Naive thymus-derived CD8-positive, alpha-beta T cell (primary cell): ENCODE measurements at regions not wholly inside any gene's neighbourhood (a gene's known extent, or its start where the extent isn't known, plus 50 kb on each side); places are given as distances from the start of the nearest gene placed in this dataset.
"Not testable (repeated sequence)": the region's sequence is repeated elsewhere in the genome, so short reads cannot be mapped to it uniquely, and the experiment has no call there.

ENCODE experiments used
- ATAC-seq, 2 donors: fragments of 150-1000 bp; cut with Tn5 transposase in 1 of 2; sonication (Bioruptor Pico), chemical (Tn5 transposase) in 1 of 2; 1 replicate in 1 of 2; 2 replicates in 1 of 2; pipeline ENCODE4 v1.10.0; 2021; ENCODE audit warnings: mild to moderate bottlenecking in 2 of 2, moderate library complexity in 2 of 2
- POLR2A ChIA-PET: fragments of 350-600 bp; sonication (Branson Sonifier 250); formaldehyde crosslinking; loops from one replicate; lab custom pipeline; 2021; ENCODE audit warnings: antibody characterized with exemption; lab: Charles Lee
- DNase-seq, 10 donors: peaks; one replicate each; pipeline versions ENCODE4 v3.0.0 to v3.0.0-alpha.2; 2020 to 2022
- H3K27ac Mint-ChIP-seq, 10 donors: one replicate each; pipeline ENCODE4 v1.8.0; 2020 to 2022; ENCODE audit warnings: mild to moderate bottlenecking in 10 of 10, mixed read lengths in 10 of 10, moderate library complexity in 4 of 10, inconsistent platforms in 1 of 10
- H3K27me3 Mint-ChIP-seq, 5 donors: one replicate each; pipeline ENCODE4 v1.8.0; 2021 to 2022; ENCODE audit warnings: mixed read lengths in 5 of 5
- H3K36me3 Mint-ChIP-seq, 3 donors: one replicate each; pipeline ENCODE4 v1.8.0; 2020 to 2022; ENCODE audit warnings: mixed read lengths in 3 of 3, mild to moderate bottlenecking in 2 of 3, inconsistent platforms in 1 of 3
- H3K4me1 Mint-ChIP-seq, 4 donors: one replicate each; pipeline ENCODE4 v1.8.0; 2021 to 2022; ENCODE audit warnings: mixed read lengths in 4 of 4
- H3K4me3 Mint-ChIP-seq, 10 donors: one replicate each; pipeline ENCODE4 v1.8.0; 2020 to 2022; ENCODE audit warnings: mild to moderate bottlenecking in 10 of 10, mixed read lengths in 10 of 10, moderate library complexity in 6 of 10, inconsistent platforms in 1 of 10
- H3K9me3 Mint-ChIP-seq, 9 donors: one replicate each; pipeline ENCODE4 v1.8.0; 2020 to 2022; ENCODE audit warnings: mixed read lengths in 9 of 9, mild to moderate bottlenecking in 3 of 9, inconsistent platforms in 1 of 9, moderate library complexity in 1 of 9

GRCh38 chr7:69527706-69528105 is 70.6 kb upstream of the AUTS2 start:
- POLR2A ChIA-PET: no interaction called here
- Mint-ChIP-seq H3K27ac (no peak overlapping the region), H3K27me3 (peaks cover 0 to 12% (median 1%) of the 10 kb centered on the region in 5 donors), H3K9me3 (peaks cover 0 to 17% (median 4%) of the 10 kb centered on the region in 9 donors), H3K4me3 (no peak overlapping the region), H3K36me3 (no peaks in the 10 kb centered on the region), H3K4me1 (no peaks in the 10 kb centered on the region)
- DNase-seq: no peak
- no peak for ATAC-seq

DNA sequence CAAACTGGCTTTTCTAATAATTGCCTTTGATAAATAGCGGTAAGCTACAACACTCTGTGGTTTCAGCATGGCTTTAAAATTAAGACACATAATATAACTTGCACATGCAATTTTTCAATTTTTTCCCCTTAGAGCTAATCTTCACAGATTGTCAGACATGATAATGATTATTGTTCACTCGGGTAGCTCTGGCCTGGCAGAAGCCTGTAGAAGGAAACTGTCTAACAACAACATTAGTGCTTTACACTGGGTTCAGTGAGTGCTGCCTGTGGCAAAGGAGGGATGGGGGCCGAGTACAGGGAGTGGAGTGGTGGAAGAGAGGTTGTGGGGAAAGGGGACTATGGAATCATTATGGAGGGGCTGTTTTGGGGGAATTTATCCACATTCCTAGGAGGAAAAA is 67.2 kb upstream of the AUTS2 start:
- DNase-seq (no peak), ATAC-seq (no peak)
- no peaks in the 10 kb centered on the region for H3K36me3 Mint-ChIP-seq
- POLR2A ChIA-PET: no interaction called here
- peak overlapping the region in 1 of 10 donors; percentile 63 for H3K27ac Mint-ChIP-seq
- H3K4me1 Mint-ChIP-seq: no peaks in the 10 kb centered on the region
- peaks cover 0 to 4% (median 0%) of the 10 kb centered on the region in 9 donors for H3K9me3 Mint-ChIP-seq
- H3K4me3 Mint-ChIP-seq: no peak overlapping the region
- H3K27me3 Mint-ChIP-seq: peaks cover 1 to 12% (median 9%) of the 10 kb centered on the region in 5 donors

GRCh38 chr7:69534461-69535041 is 63.7 kb upstream of the AUTS2 start:
- Mint-ChIP-seq H3K27me3 (peaks cover 1 to 12% (median 6%) of the 10 kb centered on the region in 5 donors), H3K4me3 (no peak overlapping the region), H3K4me1 (no peaks in the 10 kb centered on the region), H3K36me3 (no peaks in the 10 kb centered on the region), H3K9me3 (peaks cover 0 to 4% (median 0%) of the 10 kb centered on the region in 9 donors), H3K27ac (no peak overlapping the region)
- ATAC-seq: no peak
- POLR2A ChIA-PET: no interaction called here
- DNase-seq: no peak

DNA sequence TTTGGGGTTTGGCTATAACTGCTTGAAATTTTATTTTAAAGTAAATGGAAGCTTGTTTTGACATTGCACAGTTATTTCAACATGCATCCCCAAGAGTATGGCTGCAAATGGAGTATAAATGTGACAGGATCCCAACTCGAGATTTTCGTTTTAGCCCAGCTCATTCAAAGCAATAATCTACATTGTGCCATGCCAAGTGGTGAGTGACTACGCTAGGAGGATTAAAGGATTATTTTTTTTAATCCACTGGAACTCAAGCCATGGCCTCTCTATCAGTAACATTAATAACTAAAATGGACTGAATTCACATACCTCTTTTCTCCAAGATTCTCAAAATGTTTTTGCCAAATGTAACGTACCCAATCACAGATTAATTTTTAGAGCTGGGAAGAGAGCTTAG is 60.6 kb upstream of the AUTS2 start:
- DNase-seq (no peak), ATAC-seq (no peak)
- Mint-ChIP-seq H3K27me3 (peaks cover 0 to 12% (median under 1%) of the 10 kb centered on the region in 5 donors), H3K4me3 (no peak overlapping the region), H3K36me3 (peaks cover 0 to 4% (median 2%) of the 10 kb centered on the region in 3 donors), H3K27ac (no peak overlapping the region), H3K4me1 (no peaks in the 10 kb centered on the region), H3K9me3 (peaks cover 0 to 15% (median 3%) of the 10 kb centered on the region in 9 donors)
- POLR2A ChIA-PET: no interaction called here

GRCh38 chr7:69539531-69539930 is 58.7 kb upstream of the AUTS2 start:
- peaks cover 0 to 16% (median 3%) of the 10 kb centered on the region in 9 donors for H3K9me3 Mint-ChIP-seq
- H3K27me3 Mint-ChIP-seq: peaks cover 0 to 4% (median 0%) of the 10 kb centered on the region in 5 donors
- peaks cover 0 to 5% (median 2%) of the 10 kb centered on the region in 3 donors for H3K36me3 Mint-ChIP-seq
- H3K4me1 Mint-ChIP-seq: no peaks in the 10 kb centered on the region
- POLR2A ChIA-PET: no interaction called here
- no peak overlapping the region for H3K4me3 Mint-ChIP-seq
- no peak for DNase-seq
- no peak for ATAC-seq
- H3K27ac Mint-ChIP-seq: no peak overlapping the region

DNA sequence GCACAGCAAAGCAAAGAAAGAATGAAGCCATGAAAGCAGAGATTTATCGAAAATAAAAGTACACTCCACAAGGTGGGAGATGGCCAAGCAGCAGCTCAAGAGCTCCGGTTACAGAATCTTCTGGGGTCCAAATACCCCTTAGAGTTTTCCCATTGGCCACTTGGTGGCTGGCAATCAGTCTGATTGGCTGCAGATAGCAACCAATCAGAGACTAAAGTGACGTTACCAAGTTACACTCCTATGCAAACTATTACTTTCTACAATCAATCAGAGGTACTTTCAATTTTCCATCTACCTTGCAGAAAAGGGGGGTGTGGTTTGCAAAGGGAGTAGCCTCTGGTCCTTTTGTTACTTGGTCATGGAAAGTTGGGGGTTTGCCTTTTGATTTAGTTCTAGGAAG is 58.0 kb upstream of the AUTS2 start:
- POLR2A ChIA-PET: no interaction called here
- Mint-ChIP-seq H3K36me3 (peaks cover 0 to 5% (median 2%) of the 10 kb centered on the region in 3 donors), H3K27ac (no peak overlapping the region), H3K4me1 (no peaks in the 10 kb centered on the region), H3K27me3 (peaks cover 0 to under 1% (median 0%) of the 10 kb centered on the region in 5 donors), H3K4me3 (no peak overlapping the region), H3K9me3 (peaks cover 0 to 16% (median 3%) of the 10 kb centered on the region in 9 donors)
- no peak for ATAC-seq
- DNase-seq: no peak

GRCh38 chr7:69541779-69542432 is 56.4 kb upstream of the AUTS2 start:
- H3K9me3 Mint-ChIP-seq: peaks cover 0 to 16% (median 3%) of the 10 kb centered on the region in 9 donors
- ATAC-seq, H3K27ac Mint-ChIP-seq, H3K36me3 Mint-ChIP-seq, H3K4me1 Mint-ChIP-seq, H3K27me3 Mint-ChIP-seq, DNase-seq, POLR2A ChIA-PET, H3K4me3 Mint-ChIP-seq: not testable (repeated sequence)

GRCh38 chr7:69545175-69545574 is 53.1 kb upstream of the AUTS2 start:
- Mint-ChIP-seq H3K4me3 (no peak overlapping the region), H3K27ac (no peak overlapping the region), H3K36me3 (peaks cover 0 to 5% (median 2%) of the 10 kb centered on the region in 3 donors), H3K9me3 (peaks cover 0 to 16% (median 3%) of the 10 kb centered on the region in 9 donors), H3K27me3 (peaks cover 0 to 5% (median 0%) of the 10 kb centered on the region in 5 donors), H3K4me1 (no peaks in the 10 kb centered on the region)
- no peak for ATAC-seq
- POLR2A ChIA-PET: no interaction called here
- DNase-seq: no peak
